ENCODE measurements at regions not wholly inside any gene's neighbourhood (a gene's known extent, or its start where the extent isn't known, plus 50 kb on each side); places are given as distances from the start of the nearest gene placed in this dataset.

GRCh38 chr22:49515475-49515874 lies 312.2 kb downstream of the BRD1 start (continued):
- TF ChIP-seq CTCF (conservative IDR thresholded peaks at IDR 0.05; ENCODE audit: low read depth in 2 of 2): no peak

- Histone ChIP-seq H3K27ac (ENCODE audit: low read depth) (no peak overlapping the region), H3K4me3 (no peak overlapping the region), H2AFZ (no peak overlapping the region), H3K36me3 (ENCODE audit: insufficient read depth) (no peaks in the 10 kb centered on the region), H3K27me3 (ENCODE audit: insufficient read depth) (no peaks in the 10 kb centered on the region), H3K9me2 (ENCODE audit: insufficient read depth) (no peaks in the 10 kb centered on the region), H3F3A (replicated peaks; ENCODE audit: low read depth) (no peaks in the 10 kb centered on the region), H4K20me1 (replicated peaks; ENCODE audit: insufficient read depth) (no peaks in the 10 kb centered on the region), H3K4me2 (no peak overlapping the region), H3K79me2 (replicated peaks; ENCODE audit: insufficient read depth) (no peaks in the 10 kb centered on the region), H3K4me1 (ENCODE audit: insufficient read depth) (no peaks in the 10 kb centered on the region)
- Mint-ChIP-seq H3K36me3 (ENCODE audit: low read depth) (peaks cover 9% of the 10 kb centered on the region), H3K27me3 (ENCODE audit: insufficient read depth, low read depth, poor library complexity) (peaks cover 10% of the 10 kb centered on the region), H3K4me3 (no peak overlapping the region), H3K9me3 (peaks cover 17% of the 10 kb centered on the region), H3K27ac (no peak overlapping the region; the same call in 1 of the 2 replicates), H3K4me1 (peaks cover 43% of the 10 kb centered on the region)
- DNase-seq (ENCODE audit: low spot score) (no peak), ATAC-seq (no peak)
- TF ChIP-seq STAT1 (IDR thresholded peaks at IDR 0.05; ENCODE audit: unreplicated experiment): no peak
- TF ChIP-seq CTCF (conservative IDR thresholded peaks at IDR 0.05; ENCODE audit: low read depth in 2 of 2): no peak
- TF ChIP-seq REST (IDR thresholded peaks at IDR 0.05; ENCODE audit: unreplicated experiment): no peak
- no peak for TF ChIP-seq ZNF462 (CRISPR knock-in tag; IDR thresholded peaks at IDR 0.05)
- TF ChIP-seq EZH2 (IDR thresholded peaks at IDR 0.05; ENCODE audit: low read depth, unreplicated experiment): no peak
- no peak for TF ChIP-seq POLR2AphosphoS5 (IDR thresholded peaks at IDR 0.05; ENCODE audit: low read depth)
- TF ChIP-seq ZNF331 (CRISPR knock-in tag; IDR thresholded peaks at IDR 0.05; ENCODE audit: low read depth): no peak
- TF ChIP-seq NANOG (IDR thresholded peaks at IDR 0.05; ENCODE audit: borderline replicate concordance): no peak
- no peak for TF ChIP-seq JUNB (IDR thresholded peaks at IDR 0.05; ENCODE audit: unreplicated experiment)
- no peak for TF ChIP-seq ZNF114 (CRISPR knock-in tag; IDR thresholded peaks at IDR 0.05)
- no peak for TF ChIP-seq ETS1 (IDR thresholded peaks at IDR 0.05)
Measured at GRCh38 chr22:49514641-49515040, 313.0 kb downstream of the BRD1 start.

Measured in GM23338 (cell line).